ENCODE measurements at regions not wholly inside any gene's neighbourhood (a gene's known extent, or its start where the extent isn't known, plus 50 kb on each side); places are given as distances from the start of the nearest gene placed in this dataset.

- TF ChIP-seq EZH2 (IDR thresholded peaks at IDR 0.05) (no peak), POLR2AphosphoS5 (IDR thresholded peaks at IDR 0.05; ENCODE audit: borderline replicate concordance, low read depth, low read length) (no peak)
Measured at GRCh38 chr16:51896013-51896412, 650.9 kb downstream of the TOX3 start.

Measured in SK-N-MC (cell line).